ENCODE measurements at regions not wholly inside any gene's neighbourhood (a gene's known extent, or its start where the extent isn't known, plus 50 kb on each side); places are given as distances from the start of the nearest gene placed in this dataset.
"Not testable (repeated sequence)": the region's sequence is repeated elsewhere in the genome, so short reads cannot be mapped to it uniquely, and the experiment has no call there.

DNA sequence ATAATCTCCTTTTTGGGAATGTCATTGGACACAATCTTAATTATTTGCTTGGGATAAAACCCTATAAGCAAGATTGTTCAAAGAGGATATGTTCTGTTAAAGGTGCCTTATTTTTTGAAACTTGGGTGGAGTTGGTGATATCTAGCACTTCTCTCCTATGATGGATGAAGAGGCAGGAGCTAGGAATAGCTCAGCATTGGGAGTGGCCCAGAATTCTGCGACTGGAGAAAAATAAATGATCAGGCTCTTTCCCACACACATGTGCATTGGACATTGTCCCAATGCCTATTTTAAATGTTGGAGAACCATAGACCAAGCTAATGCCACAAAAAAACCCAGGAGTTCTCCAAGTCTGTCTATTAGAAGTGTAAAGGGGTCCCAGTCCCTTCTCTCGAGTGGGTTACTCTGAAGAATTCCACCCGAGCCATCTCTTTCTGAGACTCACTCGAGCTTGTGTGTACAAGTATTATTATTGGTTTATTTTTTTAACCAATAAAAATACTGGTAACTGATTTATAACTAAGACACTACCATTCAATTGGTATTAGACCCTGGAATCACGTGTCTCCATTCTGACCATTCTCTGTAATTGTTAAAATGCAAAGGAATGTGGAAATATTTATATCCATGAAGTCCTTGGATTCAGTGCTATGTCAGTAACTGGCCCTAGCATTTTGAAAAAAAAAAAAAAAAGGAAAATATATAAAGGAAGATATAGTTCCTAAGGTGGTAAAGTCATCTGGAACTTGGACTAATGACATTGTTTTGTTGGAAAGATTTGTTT, 437.5 kb upstream of the TMEM132C start:
- Histone ChIP-seq H3K4me3 (no peak overlapping the region), H3K27ac (no peak overlapping the region), H3K4me1 (no peaks in the 10 kb centered on the region), H3K9me3 (no peaks in the 10 kb centered on the region), H3K27me3 (no peaks in the 10 kb centered on the region), H3K36me3 (no peaks in the 10 kb centered on the region)
- 21% methylated on average over 5 of the region's 5 CpGs for WGBS (ENCODE audit: insufficient coverage, low coverage, low lambda C conversion rate, missing lambda C conversion rate)
- DNase-seq (no peak), ATAC-seq (no peak)
- TF ChIP-seq POLR2A (IDR thresholded peaks at IDR 0.05) = no peak
- TF ChIP-seq, protein P1, sequence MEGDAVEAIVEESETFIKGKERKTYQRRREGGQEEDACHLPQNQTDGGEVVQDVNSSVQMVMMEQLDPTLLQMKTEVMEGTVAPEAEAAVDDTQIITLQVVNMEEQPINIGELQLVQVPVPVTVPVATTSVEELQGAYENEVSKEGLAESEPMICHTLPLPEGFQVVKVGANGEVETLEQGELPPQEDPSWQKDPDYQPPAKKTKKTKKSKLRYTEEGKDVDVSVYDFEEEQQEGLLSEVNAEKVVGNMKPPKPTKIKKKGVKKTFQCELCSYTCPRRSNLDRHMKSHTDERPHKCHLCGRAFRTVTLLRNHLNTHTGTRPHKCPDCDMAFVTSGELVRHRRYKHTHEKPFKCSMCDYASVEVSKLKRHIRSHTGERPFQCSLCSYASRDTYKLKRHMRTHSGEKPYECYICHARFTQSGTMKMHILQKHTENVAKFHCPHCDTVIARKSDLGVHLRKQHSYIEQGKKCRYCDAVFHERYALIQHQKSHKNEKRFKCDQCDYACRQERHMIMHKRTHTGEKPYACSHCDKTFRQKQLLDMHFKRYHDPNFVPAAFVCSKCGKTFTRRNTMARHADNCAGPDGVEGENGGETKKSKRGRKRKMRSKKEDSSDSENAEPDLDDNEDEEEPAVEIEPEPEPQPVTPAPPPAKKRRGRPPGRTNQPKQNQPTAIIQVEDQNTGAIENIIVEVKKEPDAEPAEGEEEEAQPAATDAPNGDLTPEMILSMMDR (IDR thresholded peaks at IDR 0.05) = no peak
- intact Hi-C loops (cut with DNase I) = no loop called here

DNA sequence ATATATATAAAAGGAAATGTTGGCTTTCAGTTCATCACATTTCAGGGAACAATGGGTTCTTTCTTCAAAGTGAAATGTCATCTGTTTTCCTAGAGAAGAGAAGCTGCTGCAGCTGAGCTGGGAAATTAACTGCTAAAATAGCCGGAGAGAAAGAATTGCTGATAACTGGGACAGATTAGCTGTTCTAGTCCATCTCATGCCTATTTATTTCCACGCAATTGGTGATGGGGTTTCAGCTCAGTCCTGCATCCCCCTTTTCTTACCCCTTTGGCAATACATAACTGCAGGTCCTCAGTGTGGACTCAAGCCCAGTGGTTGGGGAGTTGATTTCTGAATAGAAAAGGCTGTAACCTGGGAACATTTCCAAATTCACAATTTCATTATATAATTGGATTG, 436.9 kb upstream of the TMEM132C start:
- no peaks in the 10 kb centered on the region for H3K36me3 ChIP-seq
- DNase-seq = no peak
- no peak overlapping the region for H3K4me3 ChIP-seq
- intact Hi-C loops (cut with DNase I) = no loop called here
- 28% methylated on average over 2 of the region's 2 CpGs for WGBS (ENCODE audit: insufficient coverage, low coverage, low lambda C conversion rate, missing lambda C conversion rate)
- H3K9me3 ChIP-seq = no peaks in the 10 kb centered on the region
- no peaks in the 10 kb centered on the region for H3K4me1 ChIP-seq
- H3K27ac ChIP-seq = no peak overlapping the region
- TF ChIP-seq, protein P1 (IDR thresholded peaks at IDR 0.05) = no peak
- TF ChIP-seq POLR2A (IDR thresholded peaks at IDR 0.05) = no peak
- ATAC-seq = no peak
- no peaks in the 10 kb centered on the region for H3K27me3 ChIP-seq

DNA sequence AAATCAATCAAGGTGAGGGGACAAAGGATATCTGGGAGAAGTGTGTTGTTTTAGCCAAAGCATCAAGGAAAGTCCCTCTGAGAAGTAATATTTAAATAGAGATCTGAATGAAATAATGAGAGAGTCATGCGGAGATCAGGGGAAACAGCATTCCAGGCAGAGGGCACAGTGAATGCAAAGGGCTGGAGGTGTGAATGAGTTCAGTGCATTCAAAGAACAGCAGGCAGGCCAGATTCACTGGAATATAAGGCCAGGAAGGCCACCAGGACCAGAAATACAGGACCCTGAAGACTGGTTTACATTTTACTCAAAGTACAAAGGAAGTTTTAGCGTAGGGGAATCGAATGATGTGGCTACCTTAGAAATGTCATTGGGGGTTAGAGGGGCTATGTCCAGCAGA, 436.2 kb upstream of the TMEM132C start:
- intact Hi-C loops (cut with DNase I) = no loop called here
- 80% methylated on average over 3 of the region's 3 CpGs for WGBS (ENCODE audit: insufficient coverage, low coverage, low lambda C conversion rate, missing lambda C conversion rate)
- TF ChIP-seq, protein P1 (IDR thresholded peaks at IDR 0.05) = no peak
- no peaks in the 10 kb centered on the region for H3K4me1 ChIP-seq
- H3K27me3 ChIP-seq = no peaks in the 10 kb centered on the region
- no peak overlapping the region for H3K27ac ChIP-seq
- no peaks in the 10 kb centered on the region for H3K9me3 ChIP-seq
- ATAC-seq (no peak), DNase-seq (no peak)
- no peaks in the 10 kb centered on the region for H3K36me3 ChIP-seq
- H3K4me3 ChIP-seq = no peak overlapping the region

DNA sequence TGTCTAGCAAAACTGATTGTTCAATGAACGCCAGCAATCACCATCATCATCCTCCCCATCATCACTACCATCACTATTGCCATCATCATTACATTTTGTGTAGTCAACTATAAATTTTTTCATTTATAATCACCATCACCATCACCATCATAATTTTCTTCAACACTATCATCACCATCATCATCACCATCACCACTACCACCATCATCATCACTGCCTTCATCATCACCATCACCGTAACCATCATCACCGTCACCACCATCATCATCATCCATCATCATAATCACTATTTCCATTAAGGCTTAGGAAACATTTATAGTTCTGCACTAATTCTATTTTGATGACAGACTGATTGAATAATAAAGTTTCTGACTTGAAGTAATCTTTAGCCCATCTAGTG, 434.8 kb upstream of the TMEM132C start:
- Histone ChIP-seq H3K9me3 (no peaks in the 10 kb centered on the region), H3K27me3 (no peaks in the 10 kb centered on the region), H3K4me3 (no peak overlapping the region), H3K27ac (no peak overlapping the region), H3K4me1 (no peaks in the 10 kb centered on the region), H3K36me3 (no peaks in the 10 kb centered on the region)
- intact Hi-C loops (cut with DNase I) = no loop called here
- TF ChIP-seq, protein P1 (IDR thresholded peaks at IDR 0.05) = no peak
- TF ChIP-seq POLR2A (IDR thresholded peaks at IDR 0.05) = no peak
- 51% methylated on average over 3 of the region's 3 CpGs for WGBS (ENCODE audit: insufficient coverage, low coverage, low lambda C conversion rate, missing lambda C conversion rate)
- no peak for ATAC-seq
- DNase-seq = no peak

DNA sequence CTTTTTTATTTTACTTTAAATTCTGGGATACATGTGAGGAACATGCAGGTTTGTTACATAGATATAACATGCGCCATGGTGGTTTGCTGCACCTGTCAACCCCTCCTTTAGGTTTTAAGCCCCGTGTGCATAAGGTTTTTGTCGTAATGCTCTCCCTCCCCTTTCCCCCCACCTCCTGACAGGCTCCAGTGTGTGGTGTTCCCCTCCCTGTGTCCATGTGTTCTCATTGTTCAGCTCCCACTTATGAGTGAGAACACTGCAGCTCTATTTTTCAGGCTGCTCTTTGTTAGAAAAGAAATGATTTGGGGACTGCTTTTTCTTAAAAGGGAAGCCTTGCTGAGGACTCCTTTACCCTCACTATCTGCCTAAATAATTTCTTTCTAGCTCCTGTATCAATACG, 430.2 kb upstream of the TMEM132C start:
- intact Hi-C loops (cut with DNase I); H3K27ac ChIP-seq; H3K4me1 ChIP-seq; DNase-seq; H3K4me3 ChIP-seq; H3K36me3 ChIP-seq; H3K27me3 ChIP-seq; H3K9me3 ChIP-seq; ATAC-seq: not testable (repeated sequence)
- WGBS (ENCODE audit: insufficient coverage, low coverage, low lambda C conversion rate, missing lambda C conversion rate) = 49% methylated on average over 4 of the region's 4 CpGs
